ENCODE measurements at regions not wholly inside any gene's neighbourhood (a gene's known extent, or its start where the extent isn't known, plus 50 kb on each side); places are given as distances from the start of the nearest gene placed in this dataset.

DNA sequence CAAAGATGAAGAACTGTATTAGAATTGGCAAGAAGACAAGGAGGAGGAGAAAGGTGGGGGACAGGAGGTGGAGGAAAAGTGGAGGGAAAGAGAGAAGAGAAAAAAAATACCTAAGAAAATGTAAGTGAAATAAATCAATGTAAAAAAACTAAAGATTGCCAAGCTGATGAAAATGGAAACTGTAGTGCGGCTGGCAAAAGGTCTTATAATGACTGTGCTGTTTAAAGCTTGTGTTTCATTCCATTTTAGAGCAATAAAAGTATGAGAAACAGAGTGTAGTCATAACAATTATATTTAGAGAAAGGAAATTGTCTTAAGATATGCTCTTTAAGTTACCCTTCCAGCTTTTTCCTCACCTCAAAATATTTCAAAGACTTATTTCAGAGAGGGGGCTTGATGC, 670.5 kb upstream of the SEMA6A start:
- no peak for TF ChIP-seq CTCF (IDR thresholded peaks at IDR 0.05)
- no peak for TF ChIP-seq POLR2AphosphoS5 (IDR thresholded peaks at IDR 0.05)
